Nucleus accumbens (tissue), 56 donors: ENCODE measurements at regions not wholly inside any gene's neighbourhood (a gene's known extent, or its start where the extent isn't known, plus 50 kb on each side); places are given as distances from the start of the nearest gene placed in this dataset.
"Not testable (repeated sequence)": the region's sequence is repeated elsewhere in the genome, so short reads cannot be mapped to it uniquely, and the experiment has no call there.

ENCODE experiments used
- DNase-seq, 56 donors: peaks; one replicate each; lab custom pipeline; 2025; lab: John Stamatoyannopoulos, UW

GRCh38 chr18:24613896-24614640 is 153.6 kb downstream of the HRH4 start:
- no peak for DNase-seq

- no peak for DNase-seq
Measured at GRCh38 chr18:24616653-24617052, 156.2 kb downstream of the HRH4 start.

- not testable (repeated sequence) for DNase-seq
Measured at GRCh38 chr18:24624421-24624820, 164.0 kb downstream of the HRH4 start.

- no peak for DNase-seq
Measured at GRCh38 chr18:24627644-24628315, 167.3 kb downstream of the HRH4 start.

GRCh38 chr18:24628326-24628725 is 167.9 kb downstream of the HRH4 start:
- DNase-seq: no peak

GRCh38 chr18:24629921-24630320 is 169.5 kb downstream of the HRH4 start:
- DNase-seq: no peak

GRCh38 chr18:24630346-24630880 is 170.0 kb downstream of the HRH4 start:
- no peak for DNase-seq

- peak in 1 of 56 donors; percentile 5 for DNase-seq
Measured at GRCh38 chr18:24631243-24632025, 171.0 kb downstream of the HRH4 start.

- no peak for DNase-seq
Measured at GRCh38 chr18:24632158-24632988, 171.9 kb downstream of the HRH4 start.

- DNase-seq: no peak
Measured at GRCh38 chr18:24633121-24633520, 172.7 kb downstream of the HRH4 start.

GRCh38 chr18:24649571-24649970 is 189.1 kb downstream of the HRH4 start:
- DNase-seq: no peak

- no peak for DNase-seq
Measured at GRCh38 chr18:24651434-24651833, 191.0 kb downstream of the HRH4 start.

GRCh38 chr18:24656050-24656449 is 195.6 kb downstream of the HRH4 start:
- DNase-seq: no peak

GRCh38 chr18:24656551-24657443 is 196.4 kb downstream of the HRH4 start:
- DNase-seq: no peak

- DNase-seq: no peak
Measured at GRCh38 chr18:24657444-24657842, 197.0 kb downstream of the HRH4 start.

GRCh38 chr18:24658302-24658701 is 197.9 kb downstream of the HRH4 start:
- no peak for DNase-seq

- no peak for DNase-seq
Measured at GRCh38 chr18:24659827-24660720, 199.6 kb downstream of the HRH4 start.

- no peak for DNase-seq
Measured at GRCh38 chr18:24660956-24661355, 200.5 kb downstream of the HRH4 start.
